ENCODE measurements at regions not wholly inside any gene's neighbourhood (a gene's known extent, or its start where the extent isn't known, plus 50 kb on each side); places are given as distances from the start of the nearest gene placed in this dataset.

GRCh38 chr1:34427170-34427569 is 250.5 kb downstream of the C1orf94 start:
- Mint-ChIP-seq H3K4me1 (no peaks in the 10 kb centered on the region), H3K9me3 (ENCODE audit: insufficient read depth) (no peaks in the 10 kb centered on the region), H3K27me3 (peaks cover 10% of the 10 kb centered on the region), H3K4me3 (no peak overlapping the region), H3K27ac (no peak overlapping the region)
- no peaks in the 10 kb centered on the region for H3K4me1 ChIP-seq (ENCODE audit: control insufficient read depth in 2 of 2, insufficient read depth in 2 of 2, low read length in 2 of 2)
- DNase-seq = no peak
- H3K27me3 ChIP-seq (replicated peaks in 1 of 4; ENCODE audit: control extremely low read depth in 1 of 4, control insufficient read depth in 3 of 4, insufficient read depth in 4 of 4, low read length in 3 of 4) = no peaks in the 10 kb centered on the region
- no peak for TF ChIP-seq EZH2 (IDR thresholded peaks at IDR 0.05; ENCODE audit: borderline replicate concordance, insufficient read depth, low read depth, low read length, poor library complexity, severe bottlenecking)
- no peak for TF ChIP-seq CTCF (IDR thresholded peaks at IDR 0.05)
- H3K9me3 ChIP-seq (ENCODE audit: control extremely low read depth in 1 of 3, control insufficient read depth in 2 of 3, insufficient read depth in 1 of 3, low read length in 2 of 3) = peaks cover 0 to 3% (median 0%) of the 10 kb centered on the region in 3 donors
- H3K79me2 ChIP-seq (ENCODE audit: control insufficient read depth, insufficient read depth, low read length) = no peaks in the 10 kb centered on the region
- no peak overlapping the region for H2AFZ ChIP-seq (ENCODE audit: insufficient read depth, low read depth, low read length, poor library complexity, severe bottlenecking)
- H3K4me3 ChIP-seq (ENCODE audit: control extremely low read depth in 1 of 5, extremely low read depth in 1 of 5, insufficient read depth in 1 of 5, low read depth in 2 of 5, low read length in 4 of 5) = no peak overlapping the region
- ChIA-PET CTCF (no interaction called here), POLR2A (no interaction called here)
- no peaks in the 10 kb centered on the region for H4K20me1 ChIP-seq (ENCODE audit: control insufficient read depth, insufficient read depth, low read length, poor library complexity, severe bottlenecking)
- intact Hi-C loops (cut with micrococcal nuclease) = no loop called here
- WGBS (ENCODE audit: insufficient coverage) = 96% methylated on average over 2 of the region's 4 CpGs
- H3K27ac ChIP-seq (ENCODE audit: low read length in 2 of 2) = no peak overlapping the region
- no peak overlapping the region for H3K9ac ChIP-seq (ENCODE audit: low read length)
- H3K36me3 ChIP-seq (replicated peaks in 1 of 2; ENCODE audit: control extremely low read depth in 1 of 2, control insufficient read depth in 1 of 2, extremely low read depth in 1 of 2, insufficient read depth in 2 of 2, low read length in 1 of 2) = no peaks in the 10 kb centered on the region
- H3K4me2 ChIP-seq (replicated peaks; ENCODE audit: low read depth, low read length, poor library complexity, severe bottlenecking) = no peak overlapping the region
- no peak for ATAC-seq (ENCODE audit: low read depth)

GRCh38 chr1:34433099-34433498 is 256.4 kb downstream of the C1orf94 start:
- H3K79me2 ChIP-seq (ENCODE audit: control insufficient read depth, insufficient read depth, low read length) = no peaks in the 10 kb centered on the region
- H4K20me1 ChIP-seq (ENCODE audit: control insufficient read depth, insufficient read depth, low read length, poor library complexity, severe bottlenecking) = no peaks in the 10 kb centered on the region
- no peaks in the 10 kb centered on the region for H3K27me3 ChIP-seq (replicated peaks in 1 of 4; ENCODE audit: control extremely low read depth in 1 of 4, control insufficient read depth in 3 of 4, insufficient read depth in 4 of 4, low read length in 3 of 4)
- no peaks in the 10 kb centered on the region for H3K9me3 Mint-ChIP-seq (ENCODE audit: insufficient read depth)
- no peak overlapping the region for H3K27ac ChIP-seq (ENCODE audit: low read length in 2 of 2)
- no peak overlapping the region for H3K4me3 ChIP-seq (ENCODE audit: control extremely low read depth in 1 of 5, extremely low read depth in 1 of 5, insufficient read depth in 1 of 5, low read depth in 2 of 5, low read length in 4 of 5)
- no peak for DNase-seq
- H3K4me1 Mint-ChIP-seq = no peaks in the 10 kb centered on the region
- H3K9ac ChIP-seq (ENCODE audit: low read length) = no peak overlapping the region
- intact Hi-C loops (cut with micrococcal nuclease) = no loop called here
- H3K4me3 Mint-ChIP-seq = no peak overlapping the region
- no peak overlapping the region for H3K27ac Mint-ChIP-seq
- no peak overlapping the region for H2AFZ ChIP-seq (ENCODE audit: insufficient read depth, low read depth, low read length, poor library complexity, severe bottlenecking)
- ChIA-PET CTCF (no interaction called here), POLR2A (no interaction called here)
- H3K4me1 ChIP-seq (ENCODE audit: control insufficient read depth in 2 of 2, insufficient read depth in 2 of 2, low read length in 2 of 2) = no peaks in the 10 kb centered on the region
- no peaks in the 10 kb centered on the region for H3K27me3 Mint-ChIP-seq
- no peaks in the 10 kb centered on the region for H3K36me3 ChIP-seq (replicated peaks in 1 of 2; ENCODE audit: control extremely low read depth in 1 of 2, control insufficient read depth in 1 of 2, extremely low read depth in 1 of 2, insufficient read depth in 2 of 2, low read length in 1 of 2)
- 90% methylated on average over 5 of the region's 5 CpGs for WGBS (ENCODE audit: insufficient coverage)
- no peak for TF ChIP-seq EZH2 (IDR thresholded peaks at IDR 0.05; ENCODE audit: borderline replicate concordance, insufficient read depth, low read depth, low read length, poor library complexity, severe bottlenecking)
- TF ChIP-seq CTCF (IDR thresholded peaks at IDR 0.05) = no peak
- H3K9me3 ChIP-seq (ENCODE audit: control extremely low read depth in 1 of 3, control insufficient read depth in 2 of 3, insufficient read depth in 1 of 3, low read length in 2 of 3) = no peaks in the 10 kb centered on the region
- ATAC-seq (ENCODE audit: low read depth) = no peak
- no peak overlapping the region for H3K4me2 ChIP-seq (replicated peaks; ENCODE audit: low read depth, low read length, poor library complexity, severe bottlenecking)

All from B cell (primary cell).